ENCODE measurements at regions not wholly inside any gene's neighbourhood (a gene's known extent, or its start where the extent isn't known, plus 50 kb on each side); places are given as distances from the start of the nearest gene placed in this dataset.
A peak's percentile ranks its signal among the peaks of the same experiment; 100 is the strongest.

- TF ChIP-seq, protein P1, sequence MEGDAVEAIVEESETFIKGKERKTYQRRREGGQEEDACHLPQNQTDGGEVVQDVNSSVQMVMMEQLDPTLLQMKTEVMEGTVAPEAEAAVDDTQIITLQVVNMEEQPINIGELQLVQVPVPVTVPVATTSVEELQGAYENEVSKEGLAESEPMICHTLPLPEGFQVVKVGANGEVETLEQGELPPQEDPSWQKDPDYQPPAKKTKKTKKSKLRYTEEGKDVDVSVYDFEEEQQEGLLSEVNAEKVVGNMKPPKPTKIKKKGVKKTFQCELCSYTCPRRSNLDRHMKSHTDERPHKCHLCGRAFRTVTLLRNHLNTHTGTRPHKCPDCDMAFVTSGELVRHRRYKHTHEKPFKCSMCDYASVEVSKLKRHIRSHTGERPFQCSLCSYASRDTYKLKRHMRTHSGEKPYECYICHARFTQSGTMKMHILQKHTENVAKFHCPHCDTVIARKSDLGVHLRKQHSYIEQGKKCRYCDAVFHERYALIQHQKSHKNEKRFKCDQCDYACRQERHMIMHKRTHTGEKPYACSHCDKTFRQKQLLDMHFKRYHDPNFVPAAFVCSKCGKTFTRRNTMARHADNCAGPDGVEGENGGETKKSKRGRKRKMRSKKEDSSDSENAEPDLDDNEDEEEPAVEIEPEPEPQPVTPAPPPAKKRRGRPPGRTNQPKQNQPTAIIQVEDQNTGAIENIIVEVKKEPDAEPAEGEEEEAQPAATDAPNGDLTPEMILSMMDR (conservative IDR thresholded peaks at IDR 0.05 in 1 of 2, IDR thresholded peaks at IDR 0.05 in 1 of 2; ENCODE audit: low read depth in 1 of 2, low read length in 2 of 2) = no peak
- no peak for TF ChIP-seq EZH2 (IDR thresholded peaks at IDR 0.05; ENCODE audit: low read length, missing control alignments)
- no peaks in the 10 kb centered on the region for H3K9me3 ChIP-seq (ENCODE audit: control insufficient read depth, insufficient read depth, low read depth, low read length)
- H3K4me3 ChIP-seq (replicated peaks in 1 of 4; ENCODE audit: control extremely low read depth in 1 of 4, insufficient read depth in 1 of 4, low read depth in 3 of 4, low read length in 4 of 4) = no peak overlapping the region
- H3K4me2 ChIP-seq (ENCODE audit: extremely low read depth, insufficient read depth, low read length) = no peak overlapping the region
- no peak overlapping the region for H2AFZ ChIP-seq (ENCODE audit: low read length)
- H3K4me1 ChIP-seq (ENCODE audit: control insufficient read depth, extremely low read depth, insufficient read depth, low read length) = no peaks in the 10 kb centered on the region
- no peaks in the 10 kb centered on the region for H4K20me1 ChIP-seq (ENCODE audit: control insufficient read depth, extremely low read depth, insufficient read depth, low read length)
- H3K36me3 ChIP-seq (ENCODE audit: control insufficient read depth, insufficient read depth, low read length) = no peaks in the 10 kb centered on the region
- no peaks in the 10 kb centered on the region for H3K27me3 ChIP-seq (ENCODE audit: control insufficient read depth, insufficient read depth, low read length)
- no peak for DNase-seq (ENCODE audit: low read depth in 2 of 2)
- no peak overlapping the region for H3K9ac ChIP-seq (ENCODE audit: insufficient read depth, low read length)
- H3K27ac ChIP-seq (ENCODE audit: insufficient read depth, low read length) = no peak overlapping the region
- H3K79me2 ChIP-seq (ENCODE audit: control insufficient read depth, insufficient read depth, low read length) = no peaks in the 10 kb centered on the region
Measured at GRCh38 chr18:68103561-68103960, 587.0 kb upstream of the DSEL start.

- Histone ChIP-seq H3K4me2 (ENCODE audit: extremely low read depth, insufficient read depth, low read length) (no peak overlapping the region), H3K36me3 (ENCODE audit: control insufficient read depth, insufficient read depth, low read length) (no peaks in the 10 kb centered on the region), H4K20me1 (ENCODE audit: control insufficient read depth, extremely low read depth, insufficient read depth, low read length) (no peaks in the 10 kb centered on the region), H3K27ac (ENCODE audit: insufficient read depth, low read length) (no peak overlapping the region), H3K9ac (ENCODE audit: insufficient read depth, low read length) (no peak overlapping the region), H3K27me3 (ENCODE audit: control insufficient read depth, insufficient read depth, low read length) (no peaks in the 10 kb centered on the region), H3K9me3 (ENCODE audit: control insufficient read depth, insufficient read depth, low read depth, low read length) (no peaks in the 10 kb centered on the region), H3K4me3 (replicated peaks in 1 of 4; ENCODE audit: control extremely low read depth in 1 of 4, insufficient read depth in 1 of 4, low read depth in 3 of 4, low read length in 4 of 4) (no peak overlapping the region), H2AFZ (ENCODE audit: low read length) (peak overlapping the region; percentile 26), H3K79me2 (ENCODE audit: control insufficient read depth, insufficient read depth, low read length) (no peaks in the 10 kb centered on the region), H3K4me1 (ENCODE audit: control insufficient read depth, extremely low read depth, insufficient read depth, low read length) (no peaks in the 10 kb centered on the region)
- TF ChIP-seq EZH2 (IDR thresholded peaks at IDR 0.05; ENCODE audit: low read length, missing control alignments) = no peak
- TF ChIP-seq, protein P1 (conservative IDR thresholded peaks at IDR 0.05 in 1 of 2, IDR thresholded peaks at IDR 0.05 in 1 of 2; ENCODE audit: low read depth in 1 of 2, low read length in 2 of 2) = no peak
- no peak for DNase-seq (ENCODE audit: low read depth in 2 of 2)
Measured at GRCh38 chr18:68102117-68102516, 585.6 kb upstream of the DSEL start.

- Histone ChIP-seq H2AFZ (ENCODE audit: low read length) (no peak overlapping the region), H3K36me3 (ENCODE audit: control insufficient read depth, insufficient read depth, low read length) (no peaks in the 10 kb centered on the region), H3K9me3 (ENCODE audit: control insufficient read depth, insufficient read depth, low read depth, low read length) (no peaks in the 10 kb centered on the region), H4K20me1 (ENCODE audit: control insufficient read depth, extremely low read depth, insufficient read depth, low read length) (no peaks in the 10 kb centered on the region), H3K4me3 (replicated peaks in 1 of 4; ENCODE audit: control extremely low read depth in 1 of 4, insufficient read depth in 1 of 4, low read depth in 3 of 4, low read length in 4 of 4) (no peak overlapping the region), H3K4me2 (ENCODE audit: extremely low read depth, insufficient read depth, low read length) (no peak overlapping the region), H3K9ac (ENCODE audit: insufficient read depth, low read length) (no peak overlapping the region), H3K4me1 (ENCODE audit: control insufficient read depth, extremely low read depth, insufficient read depth, low read length) (no peaks in the 10 kb centered on the region), H3K27me3 (ENCODE audit: control insufficient read depth, insufficient read depth, low read length) (no peaks in the 10 kb centered on the region), H3K79me2 (ENCODE audit: control insufficient read depth, insufficient read depth, low read length) (no peaks in the 10 kb centered on the region), H3K27ac (ENCODE audit: insufficient read depth, low read length) (no peak overlapping the region)
- TF ChIP-seq, protein P1 (conservative IDR thresholded peaks at IDR 0.05 in 1 of 2, IDR thresholded peaks at IDR 0.05 in 1 of 2; ENCODE audit: low read depth in 1 of 2, low read length in 2 of 2) = no peak
- no peak for TF ChIP-seq EZH2 (IDR thresholded peaks at IDR 0.05; ENCODE audit: low read length, missing control alignments)
- no peak for DNase-seq (ENCODE audit: low read depth in 2 of 2)
Measured at GRCh38 chr18:68098655-68099054, 582.1 kb upstream of the DSEL start.
